ENCODE measurements at regions not wholly inside any gene's neighbourhood (a gene's known extent, or its start where the extent isn't known, plus 50 kb on each side); places are given as distances from the start of the nearest gene placed in this dataset.
A peak's percentile ranks its signal among the peaks of the same experiment; 100 is the strongest.

DNA sequence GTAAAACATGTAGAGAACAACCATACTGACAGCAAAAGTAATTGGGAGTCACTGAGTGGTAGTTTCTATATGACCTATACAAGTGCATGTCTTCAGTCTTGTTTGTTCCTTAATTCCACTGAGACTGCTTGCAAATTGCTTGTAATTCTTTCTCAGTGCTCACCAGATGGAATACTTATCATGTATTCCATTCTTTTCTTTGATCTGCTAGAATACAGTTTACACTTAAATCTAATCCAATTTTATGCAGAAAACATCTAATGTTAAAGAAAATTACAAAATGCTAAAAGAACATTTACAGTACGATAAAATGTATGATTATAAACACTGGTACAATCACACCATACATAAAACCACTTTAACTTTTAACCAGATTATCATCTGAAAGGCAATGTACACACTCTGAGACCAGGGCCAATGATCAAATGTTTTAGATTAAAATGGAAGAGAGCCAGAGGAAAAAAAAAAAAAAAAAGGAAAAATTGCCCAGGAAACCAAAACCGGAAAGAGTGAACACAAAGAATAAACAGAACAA lies 741.4 kb downstream of the FAT4 start:
- TF ChIP-seq POLR2A (IDR thresholded peaks at IDR 0.05) (no peak), EP300 (IDR thresholded peaks at IDR 0.05) (no peak), POLR2AphosphoS5 (IDR thresholded peaks at IDR 0.05) (no peak)
- TF ChIP-seq, protein P1, sequence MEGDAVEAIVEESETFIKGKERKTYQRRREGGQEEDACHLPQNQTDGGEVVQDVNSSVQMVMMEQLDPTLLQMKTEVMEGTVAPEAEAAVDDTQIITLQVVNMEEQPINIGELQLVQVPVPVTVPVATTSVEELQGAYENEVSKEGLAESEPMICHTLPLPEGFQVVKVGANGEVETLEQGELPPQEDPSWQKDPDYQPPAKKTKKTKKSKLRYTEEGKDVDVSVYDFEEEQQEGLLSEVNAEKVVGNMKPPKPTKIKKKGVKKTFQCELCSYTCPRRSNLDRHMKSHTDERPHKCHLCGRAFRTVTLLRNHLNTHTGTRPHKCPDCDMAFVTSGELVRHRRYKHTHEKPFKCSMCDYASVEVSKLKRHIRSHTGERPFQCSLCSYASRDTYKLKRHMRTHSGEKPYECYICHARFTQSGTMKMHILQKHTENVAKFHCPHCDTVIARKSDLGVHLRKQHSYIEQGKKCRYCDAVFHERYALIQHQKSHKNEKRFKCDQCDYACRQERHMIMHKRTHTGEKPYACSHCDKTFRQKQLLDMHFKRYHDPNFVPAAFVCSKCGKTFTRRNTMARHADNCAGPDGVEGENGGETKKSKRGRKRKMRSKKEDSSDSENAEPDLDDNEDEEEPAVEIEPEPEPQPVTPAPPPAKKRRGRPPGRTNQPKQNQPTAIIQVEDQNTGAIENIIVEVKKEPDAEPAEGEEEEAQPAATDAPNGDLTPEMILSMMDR (IDR thresholded peaks at IDR 0.05), result no peak
- ATAC-seq (ENCODE audit: low FRiP score in 2 of 2) (no peak), DNase-seq (no peak)
- Histone ChIP-seq H3K4me1 (no peaks in the 10 kb centered on the region), H3K4me3 (no peak overlapping the region), H3K27ac (no peak overlapping the region), H3K36me3 (no peaks in the 10 kb centered on the region), H3K27me3 (no peaks in the 10 kb centered on the region), H3K9me3 (no peaks in the 10 kb centered on the region)
- 47 to 50% methylated on average over 2 of the region's 2 CpGs for WGBS, 2 donors

- Histone ChIP-seq H3K36me3 (no peaks in the 10 kb centered on the region), H3K4me3 (no peak overlapping the region), H3K9me3 (no peaks in the 10 kb centered on the region), H3K27ac (no peak overlapping the region), H3K4me1 (no peaks in the 10 kb centered on the region), H3K27me3 (no peaks in the 10 kb centered on the region)
- DNase-seq, result no peak
- TF ChIP-seq POLR2A (IDR thresholded peaks at IDR 0.05) (no peak), EP300 (IDR thresholded peaks at IDR 0.05) (no peak), POLR2AphosphoS5 (IDR thresholded peaks at IDR 0.05) (no peak)
- no peak for ATAC-seq (ENCODE audit: low FRiP score in 2 of 2)
These were observed 742.6 kb downstream of the FAT4 start for GRCh38 chr4:126057371-126057770.

GRCh38 chr4:126058596-126058995 lies 743.8 kb downstream of the FAT4 start:
- H3K4me1 ChIP-seq, result no peaks in the 10 kb centered on the region
- H3K36me3 ChIP-seq, result no peaks in the 10 kb centered on the region
- DNase-seq, result no peak
- H3K9me3 ChIP-seq, result no peaks in the 10 kb centered on the region
- no peaks in the 10 kb centered on the region for H3K27me3 ChIP-seq
- no peak overlapping the region for H3K4me3 ChIP-seq
- peak in 1 of 2 donors; percentile 50 for ATAC-seq (ENCODE audit: low FRiP score in 2 of 2)
- no peak for TF ChIP-seq EP300 (IDR thresholded peaks at IDR 0.05)
- TF ChIP-seq POLR2A (IDR thresholded peaks at IDR 0.05), result no peak
- no peak for TF ChIP-seq POLR2AphosphoS5 (IDR thresholded peaks at IDR 0.05)
- TF ChIP-seq, protein P1 (IDR thresholded peaks at IDR 0.05), result no peak
- 84 to 85% methylated on average over 2 of the region's 2 CpGs for WGBS, 2 donors
- no peak overlapping the region for H3K27ac ChIP-seq

DNA sequence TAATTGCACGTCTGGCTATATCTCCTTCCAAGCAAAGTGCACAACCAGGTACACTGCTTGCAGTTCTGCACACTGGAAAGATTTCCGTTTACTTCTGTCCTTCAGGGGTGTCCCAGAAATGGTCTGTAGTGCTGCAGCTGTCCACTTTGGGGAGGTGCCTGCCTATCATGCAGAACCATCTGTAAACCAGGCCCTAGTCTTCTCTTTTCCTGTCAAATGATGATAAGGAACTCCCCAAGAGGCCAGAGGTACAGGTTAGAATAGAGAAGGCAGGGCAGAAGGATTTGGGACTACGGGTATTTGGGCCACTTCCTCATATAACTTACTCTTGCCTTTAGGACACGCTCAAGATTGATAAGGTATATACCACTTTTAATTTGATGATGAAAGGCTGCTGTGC lies 746.9 kb downstream of the FAT4 start:
- ATAC-seq (ENCODE audit: low FRiP score in 2 of 2), result no peak
- DNase-seq, result no peak
- Histone ChIP-seq H3K27me3 (no peaks in the 10 kb centered on the region), H3K27ac (no peak overlapping the region), H3K4me1 (no peaks in the 10 kb centered on the region), H3K36me3 (no peaks in the 10 kb centered on the region), H3K9me3 (no peaks in the 10 kb centered on the region), H3K4me3 (no peak overlapping the region)
- TF ChIP-seq POLR2A (IDR thresholded peaks at IDR 0.05) (no peak), POLR2AphosphoS5 (IDR thresholded peaks at IDR 0.05) (no peak), EP300 (IDR thresholded peaks at IDR 0.05) (no peak)
- TF ChIP-seq, protein P1 (IDR thresholded peaks at IDR 0.05), result no peak
- whole genome bisulfite sequencing, 2 donors, result 87 to 93% methylated on average over 4 of the region's 4 CpGs

- no peak for ATAC-seq (ENCODE audit: low FRiP score in 2 of 2)
- no peak for TF ChIP-seq EP300 (IDR thresholded peaks at IDR 0.05)
- TF ChIP-seq, protein P1 (IDR thresholded peaks at IDR 0.05), result no peak
- no peak for TF ChIP-seq POLR2AphosphoS5 (IDR thresholded peaks at IDR 0.05)
- no peak for TF ChIP-seq POLR2A (IDR thresholded peaks at IDR 0.05)
- Histone ChIP-seq H3K27ac (no peak overlapping the region), H3K4me1 (no peaks in the 10 kb centered on the region), H3K9me3 (no peaks in the 10 kb centered on the region), H3K4me3 (no peak overlapping the region), H3K36me3 (no peaks in the 10 kb centered on the region), H3K27me3 (no peaks in the 10 kb centered on the region)
- DNase-seq, result no peak
These were observed 750.3 kb downstream of the FAT4 start for GRCh38 chr4:126065016-126065415.
